Aorta (tissue), 5 donors: ENCODE measurements at regions not wholly inside any gene's neighbourhood (a gene's known extent, or its start where the extent isn't known, plus 50 kb on each side); places are given as distances from the start of the nearest gene placed in this dataset.

Source experiments
- ATAC-seq: fragments of 200-7000 bp; cut with Tn5 transposase; one replicate; pipeline ENCODE4 v1.9.1; 2022; ENCODE audit warnings: moderate library complexity; ENCODE audit not compliant: low FRiP score
- DNase-seq, 2 donors: peaks; one replicate each; pipeline ENCODE4 v3.0.0-alpha.2; 2020
- H3K27ac ChIP-seq, 2 donors: one replicate each; pipeline ENCODE4 v1.5.1; 2013; ENCODE audit warnings: low read length in 2 of 2, mild to moderate bottlenecking in 2 of 2, moderate library complexity in 2 of 2, control low read depth in 1 of 2, inconsistent platforms in 1 of 2, low read depth in 1 of 2
- H3K27me3 ChIP-seq, 2 donors: one replicate each; pipeline ENCODE4 v1.6.1; 2013; ENCODE audit warnings: control low read depth in 1 of 2, low read length in 1 of 2, mild to moderate bottlenecking in 1 of 2, moderate library complexity in 1 of 2; ENCODE audit not compliant: insufficient read depth in 2 of 2, control insufficient read depth in 1 of 2
- H3K36me3 ChIP-seq, 2 donors: one replicate each; pipeline ENCODE4 v1.6.1; 2013; ENCODE audit warnings: control low read depth in 1 of 2, low read length in 1 of 2, mild to moderate bottlenecking in 1 of 2; ENCODE audit not compliant: insufficient read depth in 2 of 2, control insufficient read depth in 1 of 2
- H3K4me1 ChIP-seq, 2 donors: one replicate each; pipeline ENCODE4 v1.6.1; 2013; ENCODE audit warnings: low read length in 2 of 2, control low read depth in 1 of 2, mild to moderate bottlenecking in 1 of 2, moderate library complexity in 1 of 2; ENCODE audit not compliant: insufficient read depth in 2 of 2, control insufficient read depth in 1 of 2
- H3K4me3 ChIP-seq, 2 donors: one replicate each; pipeline ENCODE4 v1.5.1; 2013; ENCODE audit warnings: low read length in 2 of 2, control low read depth in 1 of 2, mild to moderate bottlenecking in 1 of 2
- H3K9me3 ChIP-seq: one replicate; pipeline ENCODE4 v1.6.1; 2013; ENCODE audit warnings: mild to moderate bottlenecking, low read length; ENCODE audit not compliant: control insufficient read depth
- WGBS, 2 donors: extraction: QIAGEN DNeasy Blood & Tissue Kit; methylation state at CpG; one replicate each; pipeline ENCODE4 v1.1.7; 2013; 5-methylcytosine and 5-hydroxymethylcytosine counted together
- intact Hi-C, 2 donors: fragments of 100-400 bp; cut with DNase I; formaldehyde crosslinking; loops; one replicate each; pipeline versions ENCODE4 v1.14.2 to v1.15.0; 2022
- donor health status: healthy with polysubstance abuse.
- donor health status: Bipolar disorder and iron deficiency.
- donor health status: DM: no; HTN: no; CAD: no.
- donor health status: DM: no; HTN: no; CAD: no.
- donor health status: DM: yes; HTN: yes; CAD: no.

DNA sequence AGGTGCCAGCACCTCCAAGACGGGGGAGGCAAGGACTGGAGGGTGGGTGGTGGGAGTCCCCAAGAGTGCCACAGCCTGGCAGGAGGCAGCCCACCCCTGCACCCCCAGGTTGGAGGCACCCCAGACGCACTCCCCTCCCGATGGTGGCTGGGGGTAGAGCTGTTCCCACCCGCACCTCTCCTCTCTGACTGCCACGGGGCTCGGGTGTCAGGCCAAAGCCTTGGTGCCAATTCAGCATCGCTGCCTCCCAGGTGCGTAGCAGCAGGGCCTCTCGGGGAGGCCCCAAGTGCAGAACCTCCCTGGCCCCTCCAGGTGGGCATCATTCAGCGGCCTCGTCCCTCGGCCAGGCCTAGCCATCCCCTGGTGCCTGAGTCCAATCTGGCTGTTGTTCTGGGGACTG, 81.1 kb downstream of the ENGASE start:
- H3K27ac ChIP-seq, result no peak overlapping the region
- intact Hi-C loops, result no loop called here
- 81% methylated on average over 12 of the region's 12 CpGs for WGBS, 2 donors
- no peaks in the 10 kb centered on the region for H3K27me3 ChIP-seq
- H3K4me3 ChIP-seq, result no peak overlapping the region
- no peak for ATAC-seq
- no peaks in the 10 kb centered on the region for H3K36me3 ChIP-seq
- DNase-seq, result no peak
- H3K4me1 ChIP-seq, result no peaks in the 10 kb centered on the region
- H3K9me3 ChIP-seq, result no peaks in the 10 kb centered on the region

- 36 to 43% methylated on average over 30 to 31 of the region's 31 CpGs for WGBS, 2 donors
- H3K27ac ChIP-seq, result no peak overlapping the region
- no peak for DNase-seq
- intact Hi-C loops, result no loop called here
- H3K27me3 ChIP-seq, result no peaks in the 10 kb centered on the region
- no peaks in the 10 kb centered on the region for H3K9me3 ChIP-seq
- H3K4me3 ChIP-seq, result no peak overlapping the region
- no peaks in the 10 kb centered on the region for H3K4me1 ChIP-seq
- H3K36me3 ChIP-seq, result no peaks in the 10 kb centered on the region
- no peak for ATAC-seq
These were observed 80.4 kb downstream of the ENGASE start for GRCh38 chr17:79154951-79155585.

DNA sequence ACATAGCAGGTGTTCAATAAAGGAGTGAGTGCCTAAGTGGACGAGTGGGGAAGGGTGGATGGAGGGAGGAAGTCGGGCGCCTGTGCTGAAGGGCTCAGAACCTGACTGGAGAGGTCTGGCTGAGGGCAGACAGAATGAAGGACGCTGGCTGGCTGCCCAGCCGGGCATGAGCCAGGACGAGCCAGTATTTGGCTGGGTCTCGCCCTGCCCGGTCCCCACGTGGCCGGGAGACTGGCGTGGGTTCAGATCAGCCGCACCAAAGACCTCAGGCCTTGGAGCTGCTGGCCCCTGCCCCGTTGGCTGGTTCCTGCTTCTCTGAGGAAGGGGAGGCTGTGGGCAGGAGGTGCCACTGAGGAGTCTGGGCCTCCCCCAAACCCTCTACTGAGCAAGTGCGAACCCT, 79.8 kb downstream of the ENGASE start:
- no peak overlapping the region for H3K4me3 ChIP-seq
- no peak for ATAC-seq
- WGBS, 2 donors, result 15 to 19% methylated on average over 14 of the region's 14 CpGs
- DNase-seq, result no peak
- H3K4me1 ChIP-seq, result no peaks in the 10 kb centered on the region
- H3K9me3 ChIP-seq, result no peaks in the 10 kb centered on the region
- H3K27ac ChIP-seq, result no peak overlapping the region
- no peaks in the 10 kb centered on the region for H3K36me3 ChIP-seq
- no peaks in the 10 kb centered on the region for H3K27me3 ChIP-seq
- intact Hi-C loops, result no loop called here

DNA sequence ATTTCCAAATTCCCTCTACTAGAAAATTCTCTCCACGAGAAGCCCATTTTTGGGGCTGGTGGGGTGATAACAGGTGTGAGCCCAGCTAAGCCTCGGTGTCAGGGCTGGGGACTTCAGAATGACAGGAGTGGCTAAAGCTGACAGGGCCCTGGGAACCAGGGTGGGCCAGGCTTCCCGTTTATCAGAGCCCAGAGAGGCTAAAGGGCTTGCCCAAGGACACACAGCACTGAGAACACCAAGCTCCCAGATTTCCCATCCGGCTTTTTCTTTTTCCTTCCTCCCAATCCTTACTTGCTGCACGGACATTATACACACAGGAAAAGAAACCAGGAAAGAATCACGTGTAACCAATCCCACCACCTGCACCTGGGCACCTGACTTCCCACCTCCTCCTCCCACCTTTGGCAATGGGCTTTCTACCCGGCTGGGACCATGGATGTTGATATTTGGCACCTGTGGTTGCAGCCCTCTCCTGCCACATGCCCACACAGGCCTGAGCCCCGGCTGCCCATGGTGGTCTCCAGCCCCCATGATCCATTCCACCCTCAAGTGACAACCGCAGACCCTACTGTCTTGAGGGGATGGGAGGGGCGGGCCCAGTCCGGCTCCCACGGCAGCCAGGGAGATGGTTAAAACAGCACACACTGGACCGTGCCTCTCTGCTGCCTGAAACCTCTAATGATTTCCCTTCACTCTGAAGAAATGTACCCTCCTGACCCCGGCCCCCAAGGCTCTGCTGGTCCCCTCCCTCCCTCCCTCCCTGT, 78.9 kb downstream of the ENGASE start:
- H3K4me1 ChIP-seq, result no peaks in the 10 kb centered on the region
- WGBS, 2 donors, result 59 to 63% methylated on average over 14 of the region's 14 CpGs
- H3K27me3 ChIP-seq, result no peaks in the 10 kb centered on the region

GRCh38 chr17:79152636-79153035, 78.0 kb downstream of the ENGASE start:
- WGBS, 2 donors, result 38 to 45% methylated on average over 10 to 16 of the region's 16 CpGs
- H3K4me3 ChIP-seq, result no peak overlapping the region

More for the DNA sequence above, 78.9 kb downstream of the ENGASE start:
- Histone ChIP-seq H3K4me3 (no peak overlapping the region), H3K9me3 (no peaks in the 10 kb centered on the region), H3K36me3 (no peaks in the 10 kb centered on the region), H3K27ac (no peak overlapping the region)
- intact Hi-C loops, result no loop called here
- no peak for ATAC-seq
- DNase-seq, result no peak

DNA sequence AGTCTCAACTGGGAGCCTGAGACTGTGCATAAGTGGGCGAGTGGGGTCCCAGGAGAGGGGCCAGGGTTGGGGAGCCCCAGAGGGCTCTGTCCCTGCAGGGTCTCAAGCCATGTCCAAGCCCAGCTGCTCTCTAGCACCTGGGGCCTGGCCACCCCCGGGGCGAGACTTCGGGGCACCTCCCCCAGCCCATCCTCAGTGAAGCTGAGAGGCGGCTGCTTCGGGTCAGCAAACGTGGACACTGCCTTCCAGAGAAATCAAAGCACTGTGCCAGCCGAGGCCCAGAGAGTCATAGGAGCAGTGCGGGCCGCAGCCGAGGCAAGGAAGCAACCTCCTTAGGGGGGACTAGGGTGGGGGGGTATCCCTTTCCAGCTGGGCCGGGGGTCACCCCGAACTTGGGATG, 77.5 kb downstream of the ENGASE start:
- H3K36me3 ChIP-seq, result no peaks in the 10 kb centered on the region
- DNase-seq (no peak), ATAC-seq (no peak)
- intact Hi-C loops, result no loop called here
- 18 to 29% methylated on average over 13 of the region's 13 CpGs for WGBS, 2 donors
- H3K4me1 ChIP-seq, result no peaks in the 10 kb centered on the region
- H3K9me3 ChIP-seq, result no peaks in the 10 kb centered on the region
- no peak overlapping the region for H3K4me3 ChIP-seq
- H3K27me3 ChIP-seq, result no peaks in the 10 kb centered on the region
- H3K27ac ChIP-seq, result no peak overlapping the region

More at GRCh38 chr17:79152636-79153035, 78.0 kb downstream of the ENGASE start:
- no peak for ATAC-seq
- DNase-seq, result no peak
- H3K27ac ChIP-seq, result no peak overlapping the region
- H3K4me1 ChIP-seq, result no peaks in the 10 kb centered on the region
- H3K9me3 ChIP-seq, result no peaks in the 10 kb centered on the region
- no peaks in the 10 kb centered on the region for H3K27me3 ChIP-seq
- intact Hi-C loops, result no loop called here
- H3K36me3 ChIP-seq, result no peaks in the 10 kb centered on the region

DNA sequence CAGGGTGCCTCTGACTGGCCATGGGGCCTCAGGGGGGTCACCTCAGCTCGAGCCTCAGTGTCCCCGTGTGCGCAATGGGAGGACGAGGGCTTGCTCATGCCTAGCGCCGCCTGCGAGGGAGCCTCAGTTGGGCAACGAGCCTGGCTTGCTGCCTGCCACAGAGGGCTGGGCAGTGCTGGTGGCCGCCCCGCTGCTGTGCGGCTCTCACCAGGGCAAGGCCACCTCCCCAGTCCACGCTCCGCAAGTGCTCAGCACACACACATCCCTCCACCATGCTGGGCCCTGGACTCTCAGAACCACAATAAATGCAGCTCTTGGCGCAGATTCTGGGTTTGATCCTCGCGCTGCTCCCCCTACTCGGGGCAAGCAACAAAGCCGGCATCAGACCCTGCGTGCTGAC, 76.2 kb downstream of the ENGASE start:
- 76 to 78% methylated on average over 19 of the region's 19 CpGs for WGBS, 2 donors
- Histone ChIP-seq H3K27ac (no peak overlapping the region), H3K4me3 (no peak overlapping the region), H3K4me1 (no peaks in the 10 kb centered on the region), H3K9me3 (no peaks in the 10 kb centered on the region), H3K36me3 (no peaks in the 10 kb centered on the region), H3K27me3 (no peaks in the 10 kb centered on the region)
- ATAC-seq (no peak), DNase-seq (no peak)
- intact Hi-C loops, result no loop called here

GRCh38 chr17:79150035-79150733, 75.6 kb downstream of the ENGASE start:
- DNase-seq, result no peak

More at GRCh38 chr17:79150035-79150733, 75.6 kb downstream of the ENGASE start:
- ATAC-seq, result no peak
- Histone ChIP-seq H3K4me1 (no peaks in the 10 kb centered on the region), H3K36me3 (no peaks in the 10 kb centered on the region), H3K27ac (no peak overlapping the region), H3K9me3 (no peaks in the 10 kb centered on the region), H3K4me3 (no peak overlapping the region), H3K27me3 (no peaks in the 10 kb centered on the region)
- 59 to 72% methylated on average over 12 to 14 of the region's 14 CpGs for WGBS, 2 donors
- intact Hi-C loops, result no loop called here
